ENCODE measurements at regions not wholly inside any gene's neighbourhood (a gene's known extent, or its start where the extent isn't known, plus 50 kb on each side); places are given as distances from the start of the nearest gene placed in this dataset.

DNA sequence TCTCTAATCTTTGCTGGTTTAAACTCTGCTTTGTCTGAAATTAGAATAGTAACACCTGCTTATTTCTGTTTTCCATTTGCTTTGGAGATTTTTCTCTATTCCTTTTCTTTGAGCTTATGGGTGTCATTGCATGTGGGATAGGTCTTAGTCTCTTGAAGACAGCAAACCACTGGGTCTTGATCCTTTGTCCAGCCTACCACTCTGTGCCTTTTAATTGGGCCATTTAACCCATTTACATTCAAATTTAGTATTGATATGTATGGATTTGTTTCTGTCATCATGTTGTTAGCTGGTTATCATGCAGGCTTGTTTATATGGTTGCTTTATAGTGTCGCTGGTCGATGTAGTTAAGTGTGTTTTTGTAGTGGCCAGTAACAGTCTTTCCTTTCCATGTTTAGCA is 914.7 kb downstream of the MAT2B start:
- H3K27me3 ChIP-seq (ENCODE audit: control insufficient read depth, insufficient read depth, low read length) = no peaks in the 10 kb centered on the region
- H3K4me1 ChIP-seq (ENCODE audit: control insufficient read depth, insufficient read depth, low read length) = no peaks in the 10 kb centered on the region
- H3K9me3 ChIP-seq (ENCODE audit: control insufficient read depth, low read depth, low read length) = no peaks in the 10 kb centered on the region
- no CpG with 5 or more reads among the region's 2 CpGs for WGBS (ENCODE audit: insufficient coverage, low lambda C conversion rate)
- no peaks in the 10 kb centered on the region for H3K36me3 ChIP-seq (ENCODE audit: control insufficient read depth, insufficient read depth, low read length)
- DNase-seq = no peak
- H3K4me3 ChIP-seq (ENCODE audit: low read length) = no peak overlapping the region
- no peak overlapping the region for H3K27ac ChIP-seq (ENCODE audit: low read length)

DNA sequence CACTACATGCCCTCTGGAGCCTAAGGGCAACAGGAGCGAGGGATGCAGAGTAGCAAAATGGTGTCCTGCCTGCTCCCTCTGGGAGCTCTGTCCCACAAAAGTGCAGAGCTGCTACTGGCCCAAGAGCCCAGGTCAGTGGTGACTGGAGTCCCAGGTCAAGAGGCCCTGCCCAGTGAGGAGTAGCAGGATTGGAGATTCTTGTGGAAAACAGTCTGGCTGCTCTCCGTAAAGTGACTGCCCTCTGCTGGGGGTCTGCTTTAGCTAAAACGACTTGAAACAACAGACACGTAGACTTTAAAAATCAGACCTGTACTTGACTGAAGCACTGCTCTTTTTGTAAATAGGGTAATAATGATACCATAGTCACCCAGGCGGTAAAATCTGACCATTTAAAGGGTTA is 917.0 kb downstream of the MAT2B start:
- no peaks in the 10 kb centered on the region for H3K9me3 ChIP-seq (ENCODE audit: control insufficient read depth, low read depth, low read length)
- peak in 1 of 2 donors; percentile 5 for DNase-seq
- no peaks in the 10 kb centered on the region for H3K4me1 ChIP-seq (ENCODE audit: control insufficient read depth, insufficient read depth, low read length)
- no peaks in the 10 kb centered on the region for H3K27me3 ChIP-seq (ENCODE audit: control insufficient read depth, insufficient read depth, low read length)
- H3K4me3 ChIP-seq (ENCODE audit: low read length) = no peak overlapping the region
- no CpG with 5 or more reads among the region's 5 CpGs for WGBS (ENCODE audit: insufficient coverage, low lambda C conversion rate)
- H3K36me3 ChIP-seq (ENCODE audit: control insufficient read depth, insufficient read depth, low read length) = no peaks in the 10 kb centered on the region
- H3K27ac ChIP-seq (ENCODE audit: low read length) = no peak overlapping the region

DNA sequence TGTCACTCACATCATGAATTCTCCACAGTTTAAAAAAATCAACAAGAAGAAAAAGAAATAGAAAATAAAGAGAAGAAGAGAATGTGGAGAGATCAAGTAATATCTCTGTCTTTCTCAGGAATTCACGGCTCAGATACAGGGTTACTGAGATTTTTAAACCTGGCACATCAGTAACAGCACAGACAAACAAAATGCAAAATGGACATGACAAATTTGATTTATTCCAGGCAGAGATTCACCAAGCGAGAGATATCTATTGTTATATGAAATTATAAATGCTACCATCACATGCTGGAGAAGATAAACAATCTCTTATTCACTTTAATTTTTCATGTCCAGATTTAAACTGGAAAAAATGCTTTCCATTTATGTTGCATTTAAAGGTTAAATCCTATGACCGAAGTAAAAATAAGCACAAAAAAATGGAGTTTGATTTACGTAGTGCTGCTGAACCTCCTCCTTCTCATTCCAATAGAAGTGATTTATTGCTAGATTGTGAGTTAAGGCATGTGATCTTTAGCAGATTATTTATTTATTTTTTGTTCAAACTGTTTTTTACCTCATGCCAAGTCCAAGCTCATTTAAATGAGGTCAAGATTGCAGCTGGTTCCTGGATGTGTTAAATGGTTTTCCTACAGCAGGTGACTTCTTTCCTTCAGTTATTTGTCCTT is 926.4 kb downstream of the MAT2B start:
- no peaks in the 10 kb centered on the region for H3K27me3 ChIP-seq (ENCODE audit: control insufficient read depth, insufficient read depth, low read length)
- DNase-seq = no peak
- no peaks in the 10 kb centered on the region for H3K9me3 ChIP-seq (ENCODE audit: control insufficient read depth, low read depth, low read length)
- no peaks in the 10 kb centered on the region for H3K4me1 ChIP-seq (ENCODE audit: control insufficient read depth, insufficient read depth, low read length)
- no peak overlapping the region for H3K27ac ChIP-seq (ENCODE audit: low read length)
- H3K4me3 ChIP-seq (ENCODE audit: low read length) = no peak overlapping the region
- no peaks in the 10 kb centered on the region for H3K36me3 ChIP-seq (ENCODE audit: control insufficient read depth, insufficient read depth, low read length)
- 86% methylated on average over 2 of the region's 4 CpGs for WGBS (ENCODE audit: insufficient coverage, low lambda C conversion rate)

DNA sequence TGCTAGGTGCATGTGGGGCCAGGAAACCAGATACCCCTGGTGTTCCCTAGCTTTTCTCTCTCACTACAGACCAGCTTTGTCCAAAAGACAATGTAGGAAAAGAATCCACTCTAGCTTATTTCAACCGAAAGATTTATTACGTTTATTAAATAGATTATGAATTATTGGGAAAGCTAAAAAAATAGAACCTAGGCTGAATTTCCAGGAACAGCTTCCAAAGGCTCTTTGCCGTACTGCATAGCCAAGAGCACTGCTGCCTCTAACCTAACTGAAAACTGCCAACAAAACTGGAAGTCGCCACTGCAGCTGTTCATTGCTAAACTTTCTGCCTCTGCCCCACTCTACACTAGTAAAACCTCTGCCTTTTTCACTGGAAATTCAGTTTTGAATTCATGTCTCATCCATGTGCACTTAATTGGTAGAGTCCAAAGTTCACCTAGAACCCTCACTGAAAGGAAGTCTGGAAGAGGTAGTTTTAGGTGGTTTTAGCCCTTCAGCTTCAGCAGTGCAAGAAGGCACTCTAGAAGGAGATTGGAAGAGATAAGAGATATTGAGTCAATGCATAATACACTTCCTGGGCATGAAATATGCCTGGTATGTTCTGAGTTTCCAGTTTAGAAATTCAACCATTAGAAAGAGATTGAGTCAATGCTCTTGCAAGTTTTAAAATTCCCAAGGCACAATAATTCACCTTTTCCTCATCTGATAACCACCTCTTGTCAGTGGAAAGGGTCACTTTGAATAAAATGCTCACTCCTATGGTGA is 927.9 kb downstream of the MAT2B start:
- DNase-seq = no peak
- no peaks in the 10 kb centered on the region for H3K4me1 ChIP-seq (ENCODE audit: control insufficient read depth, insufficient read depth, low read length)
- no peaks in the 10 kb centered on the region for H3K27me3 ChIP-seq (ENCODE audit: control insufficient read depth, insufficient read depth, low read length)
- H3K9me3 ChIP-seq (ENCODE audit: control insufficient read depth, low read depth, low read length) = no peaks in the 10 kb centered on the region
- H3K4me3 ChIP-seq (ENCODE audit: low read length) = no peak overlapping the region
- no peak overlapping the region for H3K27ac ChIP-seq (ENCODE audit: low read length)
- no peaks in the 10 kb centered on the region for H3K36me3 ChIP-seq (ENCODE audit: control insufficient read depth, insufficient read depth, low read length)
- 100% methylated on average over 2 of the region's 4 CpGs for WGBS (ENCODE audit: insufficient coverage, low lambda C conversion rate)

DNA sequence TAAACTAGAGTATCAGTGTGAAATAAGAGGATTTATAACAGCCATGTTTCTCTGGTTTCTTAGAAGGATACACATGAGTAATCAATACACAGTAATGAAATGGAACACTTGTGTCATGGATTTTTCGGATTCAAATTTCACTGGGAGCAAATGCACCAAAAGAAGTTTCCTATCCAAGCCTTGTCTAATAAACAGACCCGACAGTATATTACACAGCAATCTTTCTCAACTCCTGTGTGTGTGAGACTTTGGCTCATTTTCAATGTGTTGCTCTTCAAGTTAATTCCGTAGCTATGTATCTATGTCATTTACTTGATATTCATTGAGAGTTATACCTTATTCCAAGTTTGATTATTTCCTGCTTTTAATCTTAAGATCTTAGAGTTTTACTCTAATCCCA is 930.2 kb downstream of the MAT2B start:
- Histone ChIP-seq H3K4me3 (ENCODE audit: low read length) (no peak overlapping the region), H3K27me3 (ENCODE audit: control insufficient read depth, insufficient read depth, low read length) (no peaks in the 10 kb centered on the region), H3K27ac (ENCODE audit: low read length) (no peak overlapping the region), H3K4me1 (ENCODE audit: control insufficient read depth, insufficient read depth, low read length) (no peaks in the 10 kb centered on the region), H3K36me3 (ENCODE audit: control insufficient read depth, insufficient read depth, low read length) (no peaks in the 10 kb centered on the region), H3K9me3 (ENCODE audit: control insufficient read depth, low read depth, low read length) (no peaks in the 10 kb centered on the region)
- DNase-seq = no peak
- 90% methylated on average over 1 of the region's 3 CpGs for WGBS (ENCODE audit: insufficient coverage, low lambda C conversion rate)

DNA sequence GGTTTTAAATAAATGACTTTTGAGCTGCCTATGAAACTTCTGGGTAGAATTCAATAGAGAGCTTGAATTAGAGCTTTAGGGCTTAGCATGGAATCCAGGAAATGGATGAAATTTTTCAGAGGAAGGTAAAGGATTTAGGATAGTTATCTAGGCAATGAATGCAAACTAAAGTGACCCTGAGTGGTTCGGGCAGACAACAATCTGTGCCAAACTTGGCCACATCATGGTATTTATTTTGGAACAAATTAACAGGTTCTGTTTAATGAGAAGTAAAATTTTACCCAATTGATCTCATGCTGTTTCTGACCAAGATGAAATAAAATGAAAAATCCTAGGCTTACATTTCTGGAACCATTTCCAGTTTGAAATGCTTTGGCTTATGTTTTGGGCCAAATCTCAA is 934.4 kb downstream of the MAT2B start:
- no peak for DNase-seq
- no peaks in the 10 kb centered on the region for H3K27me3 ChIP-seq (ENCODE audit: control insufficient read depth, insufficient read depth, low read length)
- WGBS (ENCODE audit: insufficient coverage, low lambda C conversion rate) = no CpG with 5 or more reads among the region's 1 CpG
- no peaks in the 10 kb centered on the region for H3K9me3 ChIP-seq (ENCODE audit: control insufficient read depth, low read depth, low read length)
- no peaks in the 10 kb centered on the region for H3K4me1 ChIP-seq (ENCODE audit: control insufficient read depth, insufficient read depth, low read length)
- H3K36me3 ChIP-seq (ENCODE audit: control insufficient read depth, insufficient read depth, low read length) = no peaks in the 10 kb centered on the region
- no peak overlapping the region for H3K27ac ChIP-seq (ENCODE audit: low read length)
- H3K4me3 ChIP-seq (ENCODE audit: low read length) = no peak overlapping the region

DNA sequence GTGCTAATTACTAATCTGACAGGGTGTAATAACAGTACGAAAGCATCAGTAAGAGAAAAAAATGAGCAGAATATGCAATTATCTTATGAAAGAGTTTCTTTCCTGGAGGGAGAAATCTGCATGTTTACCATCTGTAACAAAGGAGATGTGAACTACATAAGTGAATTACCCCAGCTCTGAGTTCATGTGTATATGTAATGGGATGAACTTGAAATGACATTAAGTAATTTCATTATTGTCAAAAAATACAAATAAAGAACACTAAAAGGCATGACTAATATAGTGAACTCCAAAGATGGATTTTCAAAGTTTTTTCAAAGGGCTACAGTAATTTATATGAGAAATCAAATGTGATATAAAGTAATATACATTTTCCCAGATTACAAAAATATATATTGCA is 944.0 kb downstream of the MAT2B start:
- Histone ChIP-seq H3K36me3 (ENCODE audit: control insufficient read depth, insufficient read depth, low read length) (no peaks in the 10 kb centered on the region), H3K27ac (ENCODE audit: low read length) (no peak overlapping the region), H3K4me3 (ENCODE audit: low read length) (no peak overlapping the region), H3K4me1 (ENCODE audit: control insufficient read depth, insufficient read depth, low read length) (no peaks in the 10 kb centered on the region), H3K9me3 (ENCODE audit: control insufficient read depth, low read depth, low read length) (no peaks in the 10 kb centered on the region), H3K27me3 (ENCODE audit: control insufficient read depth, insufficient read depth, low read length) (no peaks in the 10 kb centered on the region)
- WGBS (ENCODE audit: insufficient coverage, low lambda C conversion rate) = 86% methylated on average over 1 of the region's 1 CpG
- no peak for DNase-seq

DNA sequence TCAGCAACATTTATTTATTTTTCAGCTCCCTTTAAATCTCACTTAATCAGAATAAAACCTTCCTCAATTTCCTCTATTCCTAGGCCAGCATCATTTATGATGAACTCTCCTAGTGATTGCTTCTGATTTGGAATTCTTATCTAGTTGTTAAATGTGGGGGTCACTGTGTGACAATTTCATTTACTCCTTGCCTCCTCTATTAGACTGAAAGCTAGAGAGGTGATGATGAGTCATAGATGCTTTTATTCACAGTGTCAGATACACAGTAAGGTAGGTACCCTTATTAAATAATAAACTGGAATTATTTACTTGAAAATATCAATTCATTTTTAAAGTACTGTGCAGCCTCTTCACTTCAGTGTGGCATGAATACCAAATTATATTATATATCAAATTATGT is 960.6 kb downstream of the MAT2B start:
- H3K4me3 ChIP-seq (ENCODE audit: low read length) = no peak overlapping the region
- no peak for DNase-seq
- H3K27me3 ChIP-seq (ENCODE audit: control insufficient read depth, insufficient read depth, low read length) = no peaks in the 10 kb centered on the region
- no peaks in the 10 kb centered on the region for H3K9me3 ChIP-seq (ENCODE audit: control insufficient read depth, low read depth, low read length)
- no peaks in the 10 kb centered on the region for H3K36me3 ChIP-seq (ENCODE audit: control insufficient read depth, insufficient read depth, low read length)
- H3K27ac ChIP-seq (ENCODE audit: low read length) = no peak overlapping the region
- no peaks in the 10 kb centered on the region for H3K4me1 ChIP-seq (ENCODE audit: control insufficient read depth, insufficient read depth, low read length)

DNA sequence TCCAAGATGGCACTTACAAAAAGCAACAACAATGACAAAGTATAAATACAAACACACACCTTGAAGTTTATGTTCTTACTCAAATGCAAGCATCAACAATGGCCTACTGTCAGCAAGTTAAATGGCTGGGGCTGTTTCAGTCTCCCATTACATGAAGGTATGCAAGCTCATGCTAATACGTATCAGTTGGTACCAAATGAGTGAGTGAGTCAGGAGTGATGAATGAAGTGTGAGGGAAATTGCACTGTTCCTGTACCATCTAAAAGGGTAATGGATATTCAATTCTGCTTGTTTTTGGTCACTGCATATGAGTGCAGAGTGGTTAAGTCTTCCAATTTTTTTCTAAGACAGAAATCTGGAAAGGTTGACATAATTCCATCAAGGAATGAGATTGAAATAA is 964.9 kb downstream of the MAT2B start:
- Histone ChIP-seq H3K36me3 (ENCODE audit: control insufficient read depth, insufficient read depth, low read length) (no peaks in the 10 kb centered on the region), H3K27me3 (ENCODE audit: control insufficient read depth, insufficient read depth, low read length) (no peaks in the 10 kb centered on the region), H3K27ac (ENCODE audit: low read length) (no peak overlapping the region), H3K4me3 (ENCODE audit: low read length) (no peak overlapping the region), H3K4me1 (ENCODE audit: control insufficient read depth, insufficient read depth, low read length) (no peaks in the 10 kb centered on the region), H3K9me3 (ENCODE audit: control insufficient read depth, low read depth, low read length) (no peaks in the 10 kb centered on the region)
- no CpG with 5 or more reads among the region's 1 CpG for WGBS (ENCODE audit: insufficient coverage, low lambda C conversion rate)
- DNase-seq = no peak

DNA sequence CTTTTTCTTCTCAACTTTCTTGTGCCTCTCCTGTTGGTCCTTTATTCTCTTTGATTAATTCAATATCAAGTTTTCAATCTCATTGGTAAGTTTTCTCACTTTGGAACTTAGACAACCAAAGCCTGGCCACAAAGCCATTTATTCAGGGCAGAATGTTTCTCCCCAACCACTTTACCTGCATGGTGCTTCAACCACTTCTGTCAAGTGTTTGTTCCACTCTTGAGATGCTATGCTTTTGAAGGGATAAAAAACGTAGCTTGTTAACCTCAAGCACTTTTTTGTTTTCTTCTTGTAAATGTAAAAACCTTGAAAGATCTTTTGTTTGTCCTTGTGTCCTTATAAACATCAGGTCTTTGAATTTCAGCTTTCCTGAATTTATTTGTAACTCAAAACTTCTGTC is 966.7 kb downstream of the MAT2B start:
- no peaks in the 10 kb centered on the region for H3K4me1 ChIP-seq (ENCODE audit: control insufficient read depth, insufficient read depth, low read length)

More for the DNA sequence above, 966.7 kb downstream of the MAT2B start:
- Histone ChIP-seq H3K4me3 (ENCODE audit: low read length) (no peak overlapping the region), H3K27ac (ENCODE audit: low read length) (no peak overlapping the region), H3K36me3 (ENCODE audit: control insufficient read depth, insufficient read depth, low read length) (no peaks in the 10 kb centered on the region), H3K27me3 (ENCODE audit: control insufficient read depth, insufficient read depth, low read length) (no peaks in the 10 kb centered on the region), H3K9me3 (ENCODE audit: control insufficient read depth, low read depth, low read length) (no peaks in the 10 kb centered on the region)
- no peak for DNase-seq
- WGBS (ENCODE audit: insufficient coverage, low lambda C conversion rate) = 50% methylated on average over 1 of the region's 1 CpG
